ENCODE measurements at regions not wholly inside any gene's neighbourhood (a gene's known extent, or its start where the extent isn't known, plus 50 kb on each side); places are given as distances from the start of the nearest gene placed in this dataset.

GRCh38 chrX:144819406-144819805 lies 427.9 kb upstream of the SPANXN1 start:
- no peak overlapping the region for H3K4me3 ChIP-seq (ENCODE audit: low read depth, poor library complexity, severe bottlenecking)
- TF ChIP-seq POLR2A (IDR thresholded peaks at IDR 0.05) = no peak
- TF ChIP-seq, protein P1, sequence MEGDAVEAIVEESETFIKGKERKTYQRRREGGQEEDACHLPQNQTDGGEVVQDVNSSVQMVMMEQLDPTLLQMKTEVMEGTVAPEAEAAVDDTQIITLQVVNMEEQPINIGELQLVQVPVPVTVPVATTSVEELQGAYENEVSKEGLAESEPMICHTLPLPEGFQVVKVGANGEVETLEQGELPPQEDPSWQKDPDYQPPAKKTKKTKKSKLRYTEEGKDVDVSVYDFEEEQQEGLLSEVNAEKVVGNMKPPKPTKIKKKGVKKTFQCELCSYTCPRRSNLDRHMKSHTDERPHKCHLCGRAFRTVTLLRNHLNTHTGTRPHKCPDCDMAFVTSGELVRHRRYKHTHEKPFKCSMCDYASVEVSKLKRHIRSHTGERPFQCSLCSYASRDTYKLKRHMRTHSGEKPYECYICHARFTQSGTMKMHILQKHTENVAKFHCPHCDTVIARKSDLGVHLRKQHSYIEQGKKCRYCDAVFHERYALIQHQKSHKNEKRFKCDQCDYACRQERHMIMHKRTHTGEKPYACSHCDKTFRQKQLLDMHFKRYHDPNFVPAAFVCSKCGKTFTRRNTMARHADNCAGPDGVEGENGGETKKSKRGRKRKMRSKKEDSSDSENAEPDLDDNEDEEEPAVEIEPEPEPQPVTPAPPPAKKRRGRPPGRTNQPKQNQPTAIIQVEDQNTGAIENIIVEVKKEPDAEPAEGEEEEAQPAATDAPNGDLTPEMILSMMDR (IDR thresholded peaks at IDR 0.05) = no peak
- intact Hi-C loops (cut with DNase I; ENCODE audit: low total_unique reads) = no loop called here

GRCh38 chrX:144840616-144841015 lies 406.7 kb upstream of the SPANXN1 start:
- WGBS, 2 donors = 65 to 67% methylated on average over 1 of the region's 1 CpG
- TF ChIP-seq, protein P1 (IDR thresholded peaks at IDR 0.05) = no peak
- TF ChIP-seq POLR2A (IDR thresholded peaks at IDR 0.05) = no peak
- intact Hi-C loops (cut with DNase I; ENCODE audit: low total_unique reads) = no loop called here
- no peak for DNase-seq (ENCODE audit: low spot score in 2 of 2)
- no peak overlapping the region for H3K4me3 ChIP-seq (ENCODE audit: low read depth, poor library complexity, severe bottlenecking)

More at GRCh38 chrX:144819406-144819805, 427.9 kb upstream of the SPANXN1 start:
- DNase-seq (ENCODE audit: low spot score in 2 of 2) = no peak

DNA sequence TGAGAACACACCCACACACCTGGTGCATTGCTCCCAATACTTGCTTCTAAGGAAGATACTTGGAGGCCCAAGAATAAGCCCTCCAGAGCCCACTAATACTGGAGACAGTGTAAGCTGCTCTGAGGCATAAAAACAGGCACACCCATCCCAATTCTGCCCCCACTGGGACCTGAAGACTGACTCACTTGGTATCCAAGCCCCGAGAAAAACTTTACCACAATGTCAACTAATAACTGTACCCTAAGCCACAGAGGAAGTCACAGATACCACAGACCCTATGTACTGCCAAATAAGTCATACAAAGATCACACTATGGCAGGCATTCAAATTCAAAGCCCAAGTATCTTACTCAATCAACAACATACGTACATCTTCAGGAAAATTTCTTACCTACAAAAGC lies 398.2 kb upstream of the SPANXN1 start:
- no peak for DNase-seq (ENCODE audit: low spot score in 2 of 2)
- no peak for TF ChIP-seq POLR2A (IDR thresholded peaks at IDR 0.05)
- intact Hi-C loops (cut with DNase I; ENCODE audit: low total_unique reads) = no loop called here
- no peak overlapping the region for H3K4me3 ChIP-seq (ENCODE audit: low read depth, poor library complexity, severe bottlenecking)
- 71 to 77% methylated on average over 2 of the region's 2 CpGs for WGBS, 2 donors

DNA sequence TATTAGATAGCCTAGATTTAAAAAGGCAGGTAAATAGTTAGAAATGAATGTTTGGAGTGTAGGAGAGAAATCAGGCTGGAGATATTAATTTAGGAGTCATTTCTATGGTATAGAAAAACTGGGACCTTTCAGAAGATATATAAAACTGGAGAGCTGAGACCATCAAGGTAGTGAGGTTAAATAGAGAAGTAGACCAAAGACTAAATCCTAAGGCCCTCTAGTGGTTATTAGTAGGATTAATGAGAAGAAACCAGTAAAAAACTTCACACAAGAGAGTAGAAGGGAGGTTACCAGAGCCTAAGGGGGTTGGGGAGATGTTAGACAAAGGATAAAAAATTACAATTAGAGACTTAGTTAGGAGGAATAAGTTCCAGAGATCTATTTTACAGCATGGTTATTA lies 351.0 kb upstream of the SPANXN1 start:
- no peak overlapping the region for H3K4me3 ChIP-seq (ENCODE audit: low read depth, poor library complexity, severe bottlenecking)
- intact Hi-C loops (cut with DNase I; ENCODE audit: low total_unique reads) = no loop called here
- TF ChIP-seq POLR2A (IDR thresholded peaks at IDR 0.05) = no peak
- TF ChIP-seq, protein P1 (IDR thresholded peaks at IDR 0.05) = no peak
- DNase-seq (ENCODE audit: low spot score in 2 of 2) = no peak

DNA sequence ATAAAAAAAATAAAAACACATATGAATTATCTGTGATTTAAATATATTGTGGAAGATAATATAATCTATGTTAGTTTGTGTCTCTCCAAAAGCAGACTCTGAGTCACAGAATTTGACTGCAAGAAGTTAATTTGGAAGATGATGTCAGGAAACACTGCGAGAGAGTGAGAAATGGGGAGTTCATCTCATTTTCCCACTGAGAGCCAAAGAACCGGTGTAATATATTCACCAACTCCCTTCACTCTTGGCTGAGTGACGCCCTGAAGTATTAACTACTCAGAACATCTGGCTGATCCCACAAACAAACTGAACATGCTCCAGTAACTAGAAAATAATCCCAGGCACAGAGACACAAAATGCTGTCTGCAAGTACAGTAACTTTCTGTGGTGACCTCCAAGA lies 345.8 kb upstream of the SPANXN1 start:
- TF ChIP-seq, protein P1 (IDR thresholded peaks at IDR 0.05) = no peak
- no peak for TF ChIP-seq POLR2A (IDR thresholded peaks at IDR 0.05)
- H3K4me3 ChIP-seq (ENCODE audit: low read depth, poor library complexity, severe bottlenecking) = no peak overlapping the region

DNA sequence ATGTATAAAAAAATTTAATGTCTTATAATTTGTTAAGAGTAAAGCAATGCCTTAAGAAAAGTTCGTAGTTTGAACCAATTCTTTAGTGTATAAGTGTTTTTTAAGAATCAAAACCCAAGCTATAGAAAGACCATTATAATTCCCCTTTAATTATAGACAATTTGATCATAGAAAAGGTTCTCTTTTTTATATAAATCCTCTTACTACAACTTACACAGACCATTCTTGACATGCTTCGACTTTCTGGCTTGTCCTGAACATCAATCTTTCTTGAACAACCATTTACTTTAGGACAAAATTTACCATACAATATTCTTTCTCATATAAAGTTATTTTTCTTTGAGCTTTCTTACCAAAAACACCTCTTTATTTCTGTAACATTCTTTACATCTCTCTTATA lies 330.5 kb upstream of the SPANXN1 start:
- WGBS, 2 donors = 43 to 46% methylated on average over 2 of the region's 2 CpGs
- H3K4me3 ChIP-seq (ENCODE audit: low read depth, poor library complexity, severe bottlenecking) = no peak overlapping the region
- TF ChIP-seq POLR2A (IDR thresholded peaks at IDR 0.05) = no peak
- TF ChIP-seq, protein P1 (IDR thresholded peaks at IDR 0.05) = no peak
- intact Hi-C loops (cut with DNase I; ENCODE audit: low total_unique reads) = no loop called here
- DNase-seq (ENCODE audit: low spot score in 2 of 2) = no peak

More for the DNA sequence above, 345.8 kb upstream of the SPANXN1 start:
- 52 to 55% methylated on average over 3 of the region's 3 CpGs for WGBS, 2 donors
- no peak for DNase-seq (ENCODE audit: low spot score in 2 of 2)
- intact Hi-C loops (cut with DNase I; ENCODE audit: low total_unique reads) = no loop called here

Data from lower leg skin (tissue), 4 donors.